ENCODE measurements at regions not wholly inside any gene's neighbourhood (a gene's known extent, or its start where the extent isn't known, plus 50 kb on each side); places are given as distances from the start of the nearest gene placed in this dataset.

GRCh38 chr11:24043842-24044241 lies 453.0 kb upstream of the LUZP2 start:
- no peak for DNase-seq

- DNase-seq: no peak
Measured at GRCh38 chr11:24046731-24047130, 450.1 kb upstream of the LUZP2 start.

- peak in 2 of 3 donors; percentile 16 to 23 for DNase-seq
Measured at GRCh38 chr11:24056051-24056450, 440.8 kb upstream of the LUZP2 start.

- DNase-seq: no peak
Measured at GRCh38 chr11:24060125-24060524, 436.7 kb upstream of the LUZP2 start.

- DNase-seq: peak in 1 of 3 donors; percentile 37
Measured at GRCh38 chr11:24064309-24064903, 432.4 kb upstream of the LUZP2 start.

- DNase-seq: no peak
Measured at GRCh38 chr11:24068197-24068596, 428.7 kb upstream of the LUZP2 start.

GRCh38 chr11:24070435-24070834 lies 426.4 kb upstream of the LUZP2 start:
- no peak for DNase-seq

- no peak for DNase-seq
Measured at GRCh38 chr11:24078018-24078417, 418.8 kb upstream of the LUZP2 start.

- no peak for DNase-seq
Measured at GRCh38 chr11:24082241-24082640, 414.6 kb upstream of the LUZP2 start.

GRCh38 chr11:24082860-24083259 lies 414.0 kb upstream of the LUZP2 start:
- no peak for DNase-seq

- DNase-seq: peak in 1 of 3 donors; percentile 28
Measured at GRCh38 chr11:24084956-24085355, 411.9 kb upstream of the LUZP2 start.

- DNase-seq: no peak
Measured at GRCh38 chr11:24086921-24087320, 409.9 kb upstream of the LUZP2 start.

- DNase-seq: no peak
Measured at GRCh38 chr11:24091594-24091993, 405.3 kb upstream of the LUZP2 start.

- DNase-seq: peak in 2 of 3 donors; percentile 18 to 32
Measured at GRCh38 chr11:24093375-24093774, 403.5 kb upstream of the LUZP2 start.

- DNase-seq: no peak
Measured at GRCh38 chr11:24108609-24109008, 388.2 kb upstream of the LUZP2 start.

- peak; percentile 28 to 64 (median 55) for DNase-seq
Measured at GRCh38 chr11:24122291-24122690, 374.6 kb upstream of the LUZP2 start.

- peak; percentile 23 to 70 (median 54) for DNase-seq
Measured at GRCh38 chr11:24124876-24125275, 372.0 kb upstream of the LUZP2 start.

- no peak for DNase-seq
Measured at GRCh38 chr11:24131698-24132097, 365.2 kb upstream of the LUZP2 start.

GRCh38 chr11:24132471-24132870 lies 364.4 kb upstream of the LUZP2 start:
- DNase-seq: no peak

- no peak for DNase-seq
Measured at GRCh38 chr11:24134879-24135589, 361.8 kb upstream of the LUZP2 start.

GRCh38 chr11:24142062-24142461 lies 354.8 kb upstream of the LUZP2 start:
- no peak for DNase-seq

- DNase-seq: no peak
Measured at GRCh38 chr11:24145411-24145810, 351.4 kb upstream of the LUZP2 start.

GRCh38 chr11:24153337-24153736 lies 343.5 kb upstream of the LUZP2 start:
- no peak for DNase-seq

GRCh38 chr11:24155792-24156191 lies 341.1 kb upstream of the LUZP2 start:
- DNase-seq: no peak
